Small intestine (tissue), 7 donors: ENCODE measurements at regions not wholly inside any gene's neighbourhood (a gene's known extent, or its start where the extent isn't known, plus 50 kb on each side); places are given as distances from the start of the nearest gene placed in this dataset.

Experiments
- DNase-seq, 2 donors: peaks; one replicate each; pipeline versions ENCODE4 v3.0.0 to v3.0.0-alpha.2; 2013
- FAIRE-seq: peaks from 2 replicates; lab custom pipeline; 2012; peaks lifted over from hg19 to GRCh38; lab: Jason Lieb, UNC
- H3K27ac ChIP-seq, 3 donors: one replicate each; pipeline ENCODE4 v1.5.1; 2013; ENCODE audit warnings: low read length in 2 of 3, mild to moderate bottlenecking in 2 of 3, control low read depth in 1 of 3, inconsistent platforms in 1 of 3, low read depth in 1 of 3, moderate library complexity in 1 of 3
- H3K27me3 ChIP-seq, 3 donors: one replicate each; pipeline ENCODE4 v1.6.1; 2013; ENCODE audit warnings: low read length in 3 of 3, inconsistent platforms in 1 of 3; ENCODE audit not compliant: control insufficient read depth in 3 of 3, insufficient read depth in 3 of 3
- H3K36me3 ChIP-seq, 3 donors: one replicate each; pipeline ENCODE4 v1.6.1; 2013; ENCODE audit warnings: low read length in 3 of 3, inconsistent platforms in 1 of 3, low read depth in 1 of 3, mild to moderate bottlenecking in 1 of 3, moderate library complexity in 1 of 3; ENCODE audit not compliant: control insufficient read depth in 3 of 3, insufficient read depth in 2 of 3
- H3K4me1 ChIP-seq, 3 donors: one replicate each; pipeline ENCODE4 v1.6.1; 2013; ENCODE audit warnings: low read length in 2 of 3, inconsistent platforms in 1 of 3, low read depth in 1 of 3, mild to moderate bottlenecking in 1 of 3, moderate library complexity in 1 of 3; ENCODE audit not compliant: control insufficient read depth in 3 of 3, insufficient read depth in 2 of 3
- H3K4me3 ChIP-seq, 3 donors: one replicate each; pipeline ENCODE4 v1.5.1; 2013; ENCODE audit warnings: low read length in 3 of 3, control low read depth in 1 of 3, inconsistent platforms in 1 of 3, low read depth in 1 of 3, mild to moderate bottlenecking in 1 of 3, moderate library complexity in 1 of 3
- H3K9me3 ChIP-seq, 2 donors: one replicate each; pipeline ENCODE4 v1.6.1; 2013; ENCODE audit warnings: low read depth in 1 of 2, low read length in 1 of 2; ENCODE audit not compliant: control insufficient read depth in 2 of 2, insufficient read depth in 1 of 2
- WGBS, 3 donors: extraction: QIAGEN DNeasy Blood & Tissue Kit; methylation state at CpG; one replicate each; pipeline ENCODE4 v1.1.7; 2013; 5-methylcytosine and 5-hydroxymethylcytosine counted together
- donor health status: healthy with polysubstance abuse.
- donor health status: control.
- donor health status: control.
- donor health status: Bipolar disorder and iron deficiency.
- donor health status: healthy.

DNA sequence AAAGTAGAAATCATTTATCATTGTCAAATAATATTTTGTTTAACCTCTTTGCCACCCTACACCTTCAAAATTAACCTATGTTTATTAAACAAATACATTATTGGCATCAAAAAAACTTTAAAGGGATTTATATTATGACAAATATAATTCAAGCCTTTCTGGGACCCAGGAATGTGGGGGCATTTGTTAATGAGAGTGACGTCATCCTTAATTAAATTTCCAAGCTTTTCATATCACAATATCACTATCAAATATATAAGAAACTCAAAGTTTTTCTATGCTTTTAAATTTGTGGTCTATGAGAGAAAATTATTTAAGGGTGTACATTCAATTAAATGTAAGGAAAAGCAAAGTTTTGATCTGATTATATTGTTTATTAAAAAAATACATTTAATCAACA is 307.4 kb upstream of the POU3F3 start:
- no peaks in the 10 kb centered on the region for H3K27me3 ChIP-seq
- H3K36me3 ChIP-seq, result no peaks in the 10 kb centered on the region
- no peaks in the 10 kb centered on the region for H3K4me1 ChIP-seq
- H3K9me3 ChIP-seq, result no peaks in the 10 kb centered on the region
- no peak overlapping the region for H3K4me3 ChIP-seq
- 80 to 97% (median 82%) methylated on average over 1 of the region's 1 CpG for WGBS, 3 donors
- FAIRE-seq, result peak; percentile 10
- no peak for DNase-seq
- no peak overlapping the region for H3K27ac ChIP-seq

DNA sequence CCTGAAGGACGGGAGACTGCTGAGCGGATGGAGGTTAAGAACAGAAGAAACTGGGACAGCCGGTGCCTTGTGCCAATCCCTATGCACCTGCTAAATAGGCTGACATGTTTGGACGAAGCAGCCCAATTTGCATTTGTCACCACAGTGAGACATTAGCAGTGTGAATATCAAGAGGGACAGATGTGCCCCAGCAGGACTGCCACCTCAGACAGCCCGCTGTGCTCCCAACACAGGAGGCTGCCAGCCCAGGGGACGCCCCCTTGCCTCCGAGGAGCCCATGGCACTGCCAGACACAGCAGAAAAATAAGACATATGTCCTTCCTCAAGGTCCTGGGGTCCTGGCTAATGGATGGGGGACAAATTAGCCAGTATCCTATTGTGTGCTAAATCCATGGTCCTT is 306.7 kb upstream of the POU3F3 start:
- Histone ChIP-seq H3K27ac (no peak overlapping the region), H3K9me3 (no peaks in the 10 kb centered on the region), H3K36me3 (no peaks in the 10 kb centered on the region), H3K27me3 (no peaks in the 10 kb centered on the region), H3K4me1 (no peaks in the 10 kb centered on the region), H3K4me3 (no peak overlapping the region)
- DNase-seq, result no peak
- 83 to 93% (median 85%) methylated on average over 7 of the region's 7 CpGs for WGBS, 3 donors
- no peak for FAIRE-seq

DNA sequence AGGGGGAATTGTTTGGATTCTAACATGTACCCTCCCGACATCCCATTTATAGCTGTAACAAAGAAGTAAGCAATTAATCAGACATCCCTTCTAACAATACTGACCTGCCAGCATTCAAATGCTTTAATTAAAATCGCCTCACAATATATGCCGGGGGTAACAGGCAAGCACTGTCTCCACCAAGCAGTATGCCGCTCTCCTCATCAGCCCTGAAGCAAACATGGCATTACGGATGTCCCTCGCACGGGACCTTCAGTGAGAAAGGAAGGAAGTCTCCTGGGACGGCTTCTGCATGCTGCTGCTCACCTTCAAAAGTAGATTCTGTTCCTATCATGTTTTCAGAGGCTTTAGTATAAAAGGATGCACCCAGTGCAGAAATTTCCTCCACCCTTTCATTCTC is 292.7 kb upstream of the POU3F3 start:
- no peaks in the 10 kb centered on the region for H3K36me3 ChIP-seq
- peaks cover 0 to 2% (median 0%) of the 10 kb centered on the region in 3 donors for H3K27me3 ChIP-seq
- no peaks in the 10 kb centered on the region for H3K4me1 ChIP-seq
- DNase-seq, result no peak
- no peak overlapping the region for H3K27ac ChIP-seq
- H3K9me3 ChIP-seq, result no peaks in the 10 kb centered on the region
- FAIRE-seq, result no peak
- H3K4me3 ChIP-seq, result no peak overlapping the region
- 76 to 82% (median 76%) methylated on average over 8 of the region's 8 CpGs for WGBS, 3 donors

DNA sequence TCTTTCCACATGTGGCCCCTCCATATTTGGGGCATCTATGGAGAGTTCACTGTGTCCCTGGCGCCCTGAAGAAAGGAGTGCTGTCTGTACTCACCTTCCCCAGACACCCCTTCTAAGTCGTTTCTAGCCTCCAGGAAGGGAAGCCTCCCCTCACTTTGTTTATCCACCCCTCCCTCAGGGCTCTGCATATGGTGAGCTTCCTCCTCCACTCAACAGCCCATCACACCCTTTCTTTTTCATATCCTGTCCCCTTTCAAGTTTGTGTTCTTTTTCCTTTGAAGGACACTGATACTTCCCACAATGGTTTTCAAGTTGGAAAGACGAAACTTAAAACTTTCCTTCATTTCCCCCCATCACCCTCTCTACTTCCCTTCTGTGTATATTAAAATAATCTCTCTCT is 291.4 kb upstream of the POU3F3 start:
- 51 to 64% (median 58%) methylated on average over 3 of the region's 3 CpGs for WGBS, 3 donors
- no peak for FAIRE-seq

DNA sequence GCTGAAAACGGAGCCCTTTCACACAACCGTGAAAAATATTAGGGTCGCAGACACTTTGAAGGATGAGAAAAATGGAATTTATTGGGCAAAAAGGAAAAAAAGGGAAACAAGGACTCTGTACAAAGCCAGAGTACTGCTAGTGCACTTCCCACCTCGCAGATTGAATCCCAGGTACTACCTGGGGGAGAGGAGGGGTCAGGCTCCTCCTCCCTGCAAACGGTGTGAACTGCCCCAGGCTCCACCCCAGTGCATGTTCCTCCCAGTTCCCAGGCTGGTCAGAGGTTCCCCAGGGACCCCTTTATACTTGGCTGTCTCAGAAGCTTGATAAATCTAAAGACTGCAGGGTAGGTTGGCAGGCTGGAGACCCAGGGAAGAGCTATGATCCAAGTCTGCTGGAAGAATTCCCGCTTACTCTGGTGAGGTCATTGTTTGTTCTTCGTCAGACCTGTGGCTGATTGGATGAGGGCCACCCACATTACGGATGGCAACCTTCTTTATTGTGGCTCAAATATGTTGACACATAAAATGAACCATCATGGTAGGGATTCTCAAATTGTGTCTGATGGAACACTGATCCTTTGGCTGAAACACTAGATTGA is 290.4 kb upstream of the POU3F3 start:
- H3K4me3 ChIP-seq, result no peak overlapping the region
- no peaks in the 10 kb centered on the region for H3K36me3 ChIP-seq
- FAIRE-seq (no peak), DNase-seq (no peak)
- 56 to 74% (median 63%) methylated on average over 8 of the region's 8 CpGs for WGBS, 3 donors
- H3K4me1 ChIP-seq, result no peaks in the 10 kb centered on the region
- H3K27me3 ChIP-seq, result peaks cover 0 to 2% (median 0%) of the 10 kb centered on the region in 3 donors
- H3K9me3 ChIP-seq, result no peaks in the 10 kb centered on the region
- no peak overlapping the region for H3K27ac ChIP-seq

More for the DNA sequence above, 291.4 kb upstream of the POU3F3 start:
- no peaks in the 10 kb centered on the region for H3K9me3 ChIP-seq
- H3K4me3 ChIP-seq, result no peak overlapping the region
- H3K27ac ChIP-seq, result no peak overlapping the region
- H3K27me3 ChIP-seq, result peaks cover 0 to 2% (median 0%) of the 10 kb centered on the region in 3 donors
- no peak for DNase-seq
- H3K4me1 ChIP-seq, result no peaks in the 10 kb centered on the region
- H3K36me3 ChIP-seq, result no peaks in the 10 kb centered on the region

DNA sequence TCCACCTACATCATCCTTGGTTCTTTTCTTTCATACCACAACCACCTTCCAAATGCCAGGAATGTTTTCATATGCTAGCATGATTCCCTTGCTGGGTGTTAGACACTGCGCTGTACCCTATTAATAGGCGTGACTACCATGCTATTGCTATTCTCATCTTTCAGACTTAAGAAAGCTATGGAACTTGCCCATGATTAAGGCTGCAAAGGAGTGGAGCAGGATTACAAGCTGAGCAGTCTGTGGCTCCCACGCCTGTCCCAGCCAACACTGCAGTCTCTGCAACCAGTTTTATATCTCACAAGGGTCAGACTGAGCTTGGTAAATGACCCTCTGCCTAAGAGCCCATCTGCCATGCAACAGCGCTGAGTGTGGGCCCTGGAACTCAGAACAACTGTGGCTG is 285.7 kb upstream of the POU3F3 start:
- Histone ChIP-seq H3K9me3 (no peaks in the 10 kb centered on the region), H3K4me3 (no peak overlapping the region), H3K36me3 (no peaks in the 10 kb centered on the region), H3K4me1 (no peaks in the 10 kb centered on the region), H3K27me3 (no peaks in the 10 kb centered on the region), H3K27ac (no peak overlapping the region)
- no peak for DNase-seq
- 92 to 97% (median 94%) methylated on average over 4 of the region's 4 CpGs for WGBS, 3 donors
- FAIRE-seq, result no peak

DNA sequence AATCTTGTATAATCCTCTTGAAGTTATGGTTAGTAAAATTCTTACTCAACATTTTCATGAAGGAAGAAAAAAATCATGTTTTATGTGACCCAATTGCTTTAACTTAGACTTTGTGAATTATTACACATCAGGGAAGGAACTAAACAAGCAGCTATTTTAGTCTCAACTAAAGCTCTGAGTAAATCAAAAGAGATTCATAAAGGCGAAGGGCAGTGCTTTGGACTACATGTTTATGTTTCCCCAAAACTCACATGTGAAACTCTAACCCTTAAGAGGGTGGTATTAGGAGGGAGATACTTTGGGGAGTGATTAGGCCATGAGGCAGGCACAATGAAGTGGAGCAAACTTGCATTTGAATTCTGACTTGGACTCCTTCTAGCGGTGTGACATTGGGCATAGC is 283.7 kb upstream of the POU3F3 start:
- FAIRE-seq, result no peak
- no peaks in the 10 kb centered on the region for H3K4me1 ChIP-seq

DNA sequence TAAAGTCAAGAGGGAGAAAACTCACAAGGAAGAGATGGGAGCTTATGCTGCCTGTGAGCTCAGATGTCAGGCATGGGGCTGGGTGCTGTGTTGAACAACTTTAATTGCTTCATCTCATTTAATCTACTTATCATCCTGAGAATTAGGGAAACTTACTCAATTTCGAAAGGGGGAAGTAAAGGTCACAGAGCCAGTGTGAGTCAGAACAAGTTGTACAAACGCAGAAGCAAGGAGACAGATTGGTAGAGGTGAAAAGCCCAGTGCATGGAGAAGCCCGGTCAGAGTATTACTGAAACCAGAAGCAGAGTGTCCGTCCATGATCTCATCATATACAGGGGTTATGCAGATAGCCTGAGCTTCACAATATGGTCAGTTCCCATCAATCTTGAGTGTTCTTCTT is 281.1 kb upstream of the POU3F3 start:
- no peak for DNase-seq
- Histone ChIP-seq H3K27me3 (no peaks in the 10 kb centered on the region), H3K4me1 (no peaks in the 10 kb centered on the region), H3K36me3 (no peaks in the 10 kb centered on the region), H3K27ac (no peak overlapping the region), H3K9me3 (no peaks in the 10 kb centered on the region), H3K4me3 (no peak overlapping the region)
- no peak for FAIRE-seq
- WGBS, 3 donors, result 48 to 61% (median 52%) methylated on average over 4 of the region's 4 CpGs

More for the DNA sequence above, 283.7 kb upstream of the POU3F3 start:
- Histone ChIP-seq H3K27me3 (no peaks in the 10 kb centered on the region), H3K27ac (no peak overlapping the region), H3K9me3 (no peaks in the 10 kb centered on the region), H3K36me3 (no peaks in the 10 kb centered on the region), H3K4me3 (no peak overlapping the region)
- DNase-seq, result no peak
- WGBS, 3 donors, result 84 to 93% (median 89%) methylated on average over 2 of the region's 2 CpGs

DNA sequence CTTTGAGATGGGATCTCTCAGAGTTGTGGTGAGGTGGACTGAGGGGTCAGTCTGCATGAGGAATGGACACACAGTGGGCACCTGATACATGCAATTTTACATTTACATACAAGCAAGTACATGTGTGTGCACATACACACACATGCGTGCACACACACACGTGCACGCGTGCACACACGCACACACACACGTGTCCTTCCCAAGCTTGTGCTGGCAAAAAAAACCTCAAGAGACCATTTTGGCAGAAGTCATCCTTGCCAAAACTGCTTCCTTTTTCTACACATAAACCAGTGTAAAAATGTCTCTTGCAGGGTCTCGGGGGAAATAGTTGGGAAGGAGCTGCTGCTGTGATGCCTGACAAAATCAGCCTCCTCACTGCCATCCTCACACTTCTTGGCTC is 279.5 kb upstream of the POU3F3 start:
- FAIRE-seq (no peak), DNase-seq (no peak)
- WGBS, 3 donors, result 81 to 93% (median 93%) methylated on average over 7 of the region's 7 CpGs
- Histone ChIP-seq H3K9me3 (no peaks in the 10 kb centered on the region), H3K36me3 (no peaks in the 10 kb centered on the region), H3K27me3 (no peaks in the 10 kb centered on the region), H3K4me1 (no peaks in the 10 kb centered on the region), H3K4me3 (no peak overlapping the region), H3K27ac (no peak overlapping the region)
